Activated T-helper 1 cell treated with anti-CD3 and anti-CD28 coated beads, Interleukin-2, amount 50 U/mL, for 16 hours (primary cell): ENCODE measurements at regions not wholly inside any gene's neighbourhood (a gene's known extent, or its start where the extent isn't known, plus 50 kb on each side); places are given as distances from the start of the nearest gene placed in this dataset.

Experiments
- DNase-seq, 2 donors: peaks; one replicate each; pipeline ENCODE4 v3.0.0-alpha.2; 2020; ENCODE audit warnings: low read depth in 1 of 2, low spot score in 1 of 2

GRCh38 chr11:113528982-113529381 is 53.8 kb upstream of the DRD2 start:
- no peak for DNase-seq

DNA sequence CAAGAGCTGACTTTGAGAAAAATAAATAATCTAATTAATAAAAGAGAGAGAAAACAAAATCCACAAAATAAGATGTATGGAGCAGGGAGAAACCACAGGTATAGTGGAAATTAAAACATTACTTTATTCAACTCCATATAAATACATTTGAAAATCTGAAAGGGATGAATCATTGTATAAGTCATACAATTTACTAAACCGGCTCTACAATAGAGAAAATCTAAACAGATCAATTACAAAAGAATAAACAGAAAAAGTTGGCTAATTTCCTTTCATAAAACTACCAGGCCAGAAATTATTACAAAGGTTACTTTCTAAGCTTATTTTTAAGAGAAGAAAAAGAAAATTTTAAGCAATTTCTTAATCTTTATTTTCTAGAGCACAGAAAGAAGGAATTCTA is 51.3 kb upstream of the DRD2 start:
- no peak for DNase-seq
